ENCODE measurements at regions not wholly inside any gene's neighbourhood (a gene's known extent, or its start where the extent isn't known, plus 50 kb on each side); places are given as distances from the start of the nearest gene placed in this dataset.

DNA sequence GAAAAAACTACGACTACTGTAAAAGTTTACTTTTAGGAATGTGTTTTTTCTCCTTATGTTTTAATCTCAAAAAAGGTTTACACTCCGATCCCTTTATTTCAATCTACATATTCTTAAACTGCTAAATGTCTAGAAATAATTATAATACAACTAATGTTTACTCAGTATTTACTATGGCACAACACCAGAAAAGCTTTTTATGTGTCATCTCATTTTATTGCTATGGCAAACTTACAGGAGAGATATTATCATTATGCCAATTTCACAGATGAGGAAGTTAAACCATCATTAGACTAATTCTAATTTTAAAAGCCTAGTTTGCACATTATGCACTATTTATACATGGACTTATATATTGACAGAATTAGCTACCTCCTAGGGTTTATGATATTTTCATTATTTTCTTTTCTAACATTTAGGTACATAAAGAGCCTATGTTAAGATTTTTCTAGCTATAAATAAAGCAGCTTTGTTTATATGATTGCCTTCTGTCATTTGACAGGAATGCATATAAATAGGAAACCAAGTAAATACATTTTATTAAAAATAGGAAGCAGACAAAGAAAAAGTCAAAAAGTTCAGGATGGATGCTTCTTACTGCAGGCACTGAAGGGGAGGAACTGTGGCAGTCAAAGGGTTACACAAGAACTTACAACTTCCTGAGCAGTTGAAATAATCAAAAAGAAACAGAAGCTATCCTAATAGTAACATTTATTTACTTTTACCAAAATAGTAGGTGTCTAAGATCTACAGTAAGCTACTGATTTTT lies 442.4 kb downstream of the LTN1 start:
- H3K4me1 Mint-ChIP-seq: peaks cover 40% of the 10 kb centered on the region
- peak overlapping the region; percentile 48 for H3K4me3 Mint-ChIP-seq
- H3K9me3 Mint-ChIP-seq: peaks cover 11% of the 10 kb centered on the region
- no peak overlapping the region for H3K27ac Mint-ChIP-seq
- TF ChIP-seq, protein P1, sequence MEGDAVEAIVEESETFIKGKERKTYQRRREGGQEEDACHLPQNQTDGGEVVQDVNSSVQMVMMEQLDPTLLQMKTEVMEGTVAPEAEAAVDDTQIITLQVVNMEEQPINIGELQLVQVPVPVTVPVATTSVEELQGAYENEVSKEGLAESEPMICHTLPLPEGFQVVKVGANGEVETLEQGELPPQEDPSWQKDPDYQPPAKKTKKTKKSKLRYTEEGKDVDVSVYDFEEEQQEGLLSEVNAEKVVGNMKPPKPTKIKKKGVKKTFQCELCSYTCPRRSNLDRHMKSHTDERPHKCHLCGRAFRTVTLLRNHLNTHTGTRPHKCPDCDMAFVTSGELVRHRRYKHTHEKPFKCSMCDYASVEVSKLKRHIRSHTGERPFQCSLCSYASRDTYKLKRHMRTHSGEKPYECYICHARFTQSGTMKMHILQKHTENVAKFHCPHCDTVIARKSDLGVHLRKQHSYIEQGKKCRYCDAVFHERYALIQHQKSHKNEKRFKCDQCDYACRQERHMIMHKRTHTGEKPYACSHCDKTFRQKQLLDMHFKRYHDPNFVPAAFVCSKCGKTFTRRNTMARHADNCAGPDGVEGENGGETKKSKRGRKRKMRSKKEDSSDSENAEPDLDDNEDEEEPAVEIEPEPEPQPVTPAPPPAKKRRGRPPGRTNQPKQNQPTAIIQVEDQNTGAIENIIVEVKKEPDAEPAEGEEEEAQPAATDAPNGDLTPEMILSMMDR (IDR thresholded peaks at IDR 0.05): no peak
- H3K36me3 Mint-ChIP-seq (ENCODE audit: low read depth): peaks cover 7% of the 10 kb centered on the region
- no peak for DNase-seq
- no peaks in the 10 kb centered on the region for H3K27me3 Mint-ChIP-seq (ENCODE audit: low read depth, poor library complexity)

GRCh38 chr21:28548291-28548690 lies 444.4 kb downstream of the LTN1 start:
- no peaks in the 10 kb centered on the region for H3K27me3 Mint-ChIP-seq (ENCODE audit: low read depth, poor library complexity)
- DNase-seq: no peak
- H3K4me1 Mint-ChIP-seq: peaks cover 34% of the 10 kb centered on the region
- TF ChIP-seq, protein P1 (IDR thresholded peaks at IDR 0.05): no peak
- H3K36me3 Mint-ChIP-seq (ENCODE audit: low read depth): peaks cover 7% of the 10 kb centered on the region
- no peak overlapping the region for H3K27ac Mint-ChIP-seq
- peaks cover 4% of the 10 kb centered on the region for H3K9me3 Mint-ChIP-seq
- H3K4me3 Mint-ChIP-seq: no peak overlapping the region

DNA sequence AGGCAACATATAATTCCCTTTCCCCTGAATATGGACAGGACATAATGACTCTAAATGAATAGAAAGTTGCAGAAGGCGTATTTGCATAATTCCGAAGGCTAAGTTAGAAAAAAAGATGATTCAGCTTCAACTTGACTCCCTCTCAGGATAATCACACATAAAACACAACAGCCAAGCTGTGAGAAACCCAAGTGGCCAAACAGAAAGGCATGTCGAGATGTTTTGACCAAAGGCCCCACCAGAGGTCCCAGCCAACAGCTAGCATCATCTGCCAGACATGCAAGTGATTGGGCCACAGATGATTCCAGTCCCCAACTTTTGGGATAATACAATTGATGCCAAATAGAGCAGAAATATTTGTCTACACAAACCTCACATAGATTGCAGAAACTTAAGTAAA lies 444.9 kb downstream of the LTN1 start:
- peaks cover 7% of the 10 kb centered on the region for H3K36me3 Mint-ChIP-seq (ENCODE audit: low read depth)
- TF ChIP-seq, protein P1 (IDR thresholded peaks at IDR 0.05): no peak
- H3K27ac Mint-ChIP-seq: no peak overlapping the region
- H3K4me3 Mint-ChIP-seq: no peak overlapping the region
- peaks cover 4% of the 10 kb centered on the region for H3K9me3 Mint-ChIP-seq
- peaks cover 34% of the 10 kb centered on the region for H3K4me1 Mint-ChIP-seq
- DNase-seq: no peak
- H3K27me3 Mint-ChIP-seq (ENCODE audit: low read depth, poor library complexity): no peaks in the 10 kb centered on the region

DNA sequence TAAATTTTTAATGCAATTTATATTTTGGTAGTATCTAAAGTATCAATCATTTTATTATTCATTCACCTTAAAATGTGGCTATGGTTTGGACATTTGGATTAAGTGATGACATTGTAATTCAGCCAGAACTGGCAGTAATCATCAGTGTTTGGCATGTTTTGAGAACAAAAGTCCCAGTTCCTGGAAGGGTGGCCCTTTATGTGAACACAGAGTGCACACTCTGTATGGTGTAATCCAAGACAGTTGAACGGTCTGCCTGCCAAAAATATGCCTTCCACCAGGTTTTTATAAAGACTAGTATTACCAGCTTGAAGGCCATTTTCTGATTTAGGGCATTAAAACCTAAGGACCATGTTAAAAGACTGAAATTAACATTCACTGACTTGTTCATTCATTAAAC lies 448.7 kb downstream of the LTN1 start:
- TF ChIP-seq, protein P1 (IDR thresholded peaks at IDR 0.05): no peak
- peaks cover 7% of the 10 kb centered on the region for H3K36me3 Mint-ChIP-seq (ENCODE audit: low read depth)
- H3K4me1 Mint-ChIP-seq: peaks cover 10% of the 10 kb centered on the region
- H3K4me3 Mint-ChIP-seq: no peak overlapping the region
- no peaks in the 10 kb centered on the region for H3K27me3 Mint-ChIP-seq (ENCODE audit: low read depth, poor library complexity)
- no peak for DNase-seq
- H3K9me3 Mint-ChIP-seq: no peaks in the 10 kb centered on the region
- no peak overlapping the region for H3K27ac Mint-ChIP-seq

DNA sequence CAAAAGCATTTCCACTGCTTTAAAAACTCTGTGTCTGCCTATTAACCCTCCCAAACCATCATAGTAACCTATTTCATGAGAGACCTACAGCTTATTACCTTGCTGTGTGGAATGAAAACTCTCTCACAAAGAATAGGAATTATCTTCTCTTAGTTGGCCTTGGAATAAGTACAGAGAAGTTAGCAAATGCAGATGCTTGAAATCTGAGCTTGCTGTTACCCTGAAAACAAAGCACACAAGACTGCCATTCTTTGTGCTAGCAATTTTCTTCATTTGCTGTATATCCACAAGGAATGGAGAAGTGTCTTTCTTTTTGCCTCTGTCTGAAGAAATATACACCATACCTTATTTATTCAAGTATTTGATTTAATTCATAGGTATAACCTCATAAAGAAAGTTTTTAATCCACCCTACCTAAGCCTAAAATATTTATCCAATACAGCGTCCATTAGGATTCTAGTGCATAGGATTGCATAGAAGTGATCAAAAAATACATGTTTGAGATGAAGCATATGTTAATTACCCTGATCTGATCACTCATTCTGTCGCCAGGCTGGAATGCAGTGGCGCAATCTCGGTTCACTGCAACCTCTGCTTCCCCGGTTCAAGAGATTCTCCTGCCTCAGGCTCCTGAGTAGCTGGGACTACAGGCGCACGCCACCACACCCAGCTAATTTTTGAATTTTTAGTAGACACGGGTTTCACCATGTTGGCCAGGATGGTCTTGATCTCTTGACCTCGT lies 451.1 kb downstream of the LTN1 start:
- TF ChIP-seq, protein P1 (IDR thresholded peaks at IDR 0.05): no peak
- no peaks in the 10 kb centered on the region for H3K27me3 Mint-ChIP-seq (ENCODE audit: low read depth, poor library complexity)
- no peak for DNase-seq
- no peaks in the 10 kb centered on the region for H3K4me1 Mint-ChIP-seq
- no peak overlapping the region for H3K4me3 Mint-ChIP-seq
- H3K36me3 Mint-ChIP-seq (ENCODE audit: low read depth): peaks cover 7% of the 10 kb centered on the region
- H3K27ac Mint-ChIP-seq: no peak overlapping the region
- H3K9me3 Mint-ChIP-seq: no peaks in the 10 kb centered on the region

All from nephron progenitor cell (in vitro differentiated cells).